Right ventricle myocardium inferior (tissue), 1 donor: ENCODE measurements at regions not wholly inside any gene's neighbourhood (a gene's known extent, or its start where the extent isn't known, plus 50 kb on each side); places are given as distances from the start of the nearest gene placed in this dataset.

Source experiments
- ATAC-seq: fragments of 200-7000 bp; cut with Tn5 transposase; one replicate; pipeline ENCODE4 v1.9.1; 2020; ENCODE audit warnings: mild to moderate bottlenecking, moderate library complexity
- DNase-seq: peaks from one replicate; pipeline ENCODE4 v3.0.0; 2021; ENCODE audit errors: missing footprints
- intact Hi-C: fragments of 100-400 bp; cut with DNase I; formaldehyde crosslinking; loops from one replicate; pipeline ENCODE4 v1.11.0; 2022
- donor health status: DM: no; HTN: yes; CAD: no; lungs with severe emphysema.

- no peak for DNase-seq
- ATAC-seq: no peak
- intact Hi-C loops: no loop called here
These were observed 55.4 kb downstream of the XCL1 start for GRCh38 chr1:168631671-168632400.

GRCh38 chr1:168634951-168635532, 58.6 kb downstream of the XCL1 start:
- no peak for DNase-seq
- ATAC-seq: no peak

GRCh38 chr1:168636200-168636599, 59.8 kb downstream of the XCL1 start:
- intact Hi-C loops: loop anchor here (1.0 to 5.0 kb wide), 5 partner anchors 83 to 470 kb away; partner anchors contain the start of gene ATP1B1
- peak; percentile 82 for ATAC-seq

More at GRCh38 chr1:168634951-168635532, 58.6 kb downstream of the XCL1 start:
- intact Hi-C loops: loop anchor here (5.0 kb wide), 2 partner anchors 97 to 187 kb away; no protein-coding TSS in a partner anchor

DNA sequence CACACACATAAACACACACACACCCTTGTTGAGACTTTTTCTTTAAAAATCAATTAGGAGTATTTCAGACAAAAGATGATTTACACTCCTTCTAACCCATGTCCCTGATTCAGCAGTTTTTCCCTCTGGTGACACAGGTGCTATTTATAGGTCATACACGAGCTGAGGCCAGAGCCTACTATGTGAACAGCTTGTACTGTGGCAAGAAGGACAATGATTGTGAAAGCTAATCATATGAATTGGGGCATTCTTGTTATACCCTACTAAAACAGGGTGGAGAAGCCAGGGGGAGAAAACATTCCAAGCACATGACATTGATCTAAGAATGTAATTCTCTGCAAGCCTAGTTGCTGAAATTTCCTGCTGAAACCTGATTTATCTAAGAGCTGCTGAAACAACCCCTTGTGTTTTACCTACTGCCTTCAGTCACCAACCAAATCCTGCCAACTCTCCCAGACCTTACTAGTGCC, 60.3 kb downstream of the XCL1 start:
- ATAC-seq: peak; percentile 95

More at GRCh38 chr1:168636200-168636599, 59.8 kb downstream of the XCL1 start:
- no peak for DNase-seq

DNA sequence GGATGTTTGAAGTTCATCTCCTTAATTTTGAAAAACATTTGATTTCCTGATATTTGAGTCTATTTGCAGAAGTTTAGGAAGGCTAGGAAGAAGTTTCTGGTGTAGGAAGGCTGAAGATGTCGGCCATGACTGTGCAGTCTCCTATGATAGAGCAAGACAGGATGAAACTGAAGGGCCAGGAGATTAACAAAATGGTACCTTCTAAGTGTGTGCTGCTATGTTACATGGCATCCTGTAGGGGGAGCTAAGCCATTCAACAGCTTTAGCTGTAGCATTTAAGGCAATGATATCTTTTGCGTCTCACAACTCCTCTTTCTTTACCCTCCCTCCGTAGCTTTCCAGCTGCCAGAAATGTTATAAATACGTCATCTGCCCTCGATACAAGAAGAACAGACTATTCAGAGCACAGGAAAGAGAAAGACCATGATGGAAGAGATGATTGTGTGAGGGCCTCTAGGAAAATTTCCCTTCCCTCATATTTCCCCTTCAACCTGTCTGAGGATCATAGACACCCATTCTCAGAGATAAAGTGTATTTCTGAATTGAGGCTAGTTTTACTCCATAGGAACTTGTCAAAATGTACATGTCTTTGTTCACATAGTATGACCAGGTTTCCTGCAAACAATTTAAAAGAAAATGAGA, 61.1 kb downstream of the XCL1 start:
- intact Hi-C loops: loop anchor here (2.0 to 5.0 kb wide), 4 partner anchors 81 to 185 kb away; no protein-coding TSS in a partner anchor
- ATAC-seq: no peak
- DNase-seq: no peak

More for the DNA sequence above, 60.3 kb downstream of the XCL1 start:
- intact Hi-C loops: loop anchor here (1.0 to 5.0 kb wide), 5 partner anchors 82 to 470 kb away; partner anchors contain the start of gene ATP1B1
- DNase-seq: no peak

- intact Hi-C loops: loop anchor here (5.0 kb wide), 2 partner anchors 93 to 183 kb away; no protein-coding TSS in a partner anchor
- DNase-seq (no peak), ATAC-seq (no peak)
These were observed 62.5 kb downstream of the XCL1 start for GRCh38 chr1:168638884-168639283.

- intact Hi-C loops: no loop called here
- DNase-seq (no peak), ATAC-seq (no peak)
These were observed 63.8 kb downstream of the XCL1 start for GRCh38 chr1:168640182-168640581.

- intact Hi-C loops: no loop called here
- DNase-seq (no peak), ATAC-seq (no peak)
These were observed 64.4 kb downstream of the XCL1 start for GRCh38 chr1:168640836-168641235.

DNA sequence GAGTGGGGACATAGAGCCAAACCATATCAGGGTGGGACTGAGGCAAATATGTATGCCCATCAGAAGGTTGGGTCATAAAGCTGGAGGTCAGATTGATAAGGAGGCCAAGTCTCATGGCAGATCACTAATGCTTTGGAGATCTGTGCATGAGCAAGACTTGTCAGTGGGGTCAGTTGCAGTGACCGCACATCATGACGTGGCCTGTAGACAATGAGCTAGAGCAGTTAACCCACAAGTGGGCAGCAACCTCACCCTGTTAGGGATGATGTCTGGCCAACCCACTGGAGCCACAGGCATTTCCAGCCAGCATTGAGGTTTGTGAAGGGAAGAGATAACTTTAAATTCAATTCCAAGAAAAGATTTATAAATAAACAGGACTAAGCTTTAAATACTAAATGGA, 66.7 kb downstream of the XCL1 start:
- ATAC-seq: no peak
- intact Hi-C loops: no loop called here
- DNase-seq: no peak
